OCI-LY7 (cell line): ENCODE measurements at regions not wholly inside any gene's neighbourhood (a gene's known extent, or its start where the extent isn't known, plus 50 kb on each side); places are given as distances from the start of the nearest gene placed in this dataset.

Source experiments
- BruUV-seq: library from RNA; stranded (reverse); fragments of 400-500 nt; replicated peaks from 2 replicates; lab custom pipeline; 2021; lab: Mats Ljungman, UMichigan
- CTCF ChIA-PET: fragments of 300-600 bp; sonication (Branson Sonifier 250); formaldehyde crosslinking; loops from one replicate; lab custom pipeline; 2022; ENCODE audit warnings: antibody characterized with exemption; ENCODE audit not compliant: unreplicated experiment; lab: Charles Lee
- POLR2A ChIA-PET: fragments of 300-600 bp; sonication (Branson Sonifier 250); formaldehyde crosslinking; loops from one replicate; lab custom pipeline; 2022; ENCODE audit warnings: antibody characterized with exemption; lab: Charles Lee
- DNase-seq: peaks from one replicate; pipeline ENCODE4 v3.0.0-alpha.2; 2015; ENCODE audit warnings: low spot score
- H2AFZ ChIP-seq: fragments of 200-600 bp; sonication (generic), shearing (Covaris generic); 2 replicates; pipeline ENCODE4 v1.6.1; 2014; ENCODE audit warnings: mild to moderate bottlenecking, antibody characterized with exemption, low read length, moderate library complexity
- H3K27ac ChIP-seq: fragments of 200-600 bp; sonication (generic); 2 replicates; pipeline ENCODE4 v1.5.1; 2014; ENCODE audit warnings: mixed run types, low read depth, mild to moderate bottlenecking, moderate library complexity, low read length, inconsistent platforms; ENCODE audit not compliant: poor library complexity, severe bottlenecking
- H3K36me3 ChIP-seq: fragments of 200-600 bp; sonication (generic); 2 replicates; pipeline ENCODE4 v1.6.1; 2014; ENCODE audit warnings: mild to moderate bottlenecking, antibody characterized with exemption, low read length, moderate library complexity, mixed read lengths; ENCODE audit not compliant: insufficient read depth
- H3K4me1 ChIP-seq: fragments of 200-600 bp; sonication (generic); 2 replicates; pipeline ENCODE4 v1.5.1; 2014; ENCODE audit warnings: mild to moderate bottlenecking, low read length; ENCODE audit not compliant: insufficient read depth, poor library complexity, severe bottlenecking
- H3K4me2 ChIP-seq: fragments of 200-600 bp; sonication (generic); 2 replicates; pipeline ENCODE4 v1.6.1; 2014; ENCODE audit warnings: mild to moderate bottlenecking, low read length
- H3K4me3 ChIP-seq: fragments of 200-600 bp; sonication (generic); 2 replicates; pipeline ENCODE4 v1.5.1; 2014; ENCODE audit warnings: mild to moderate bottlenecking, low read depth, low read length; ENCODE audit not compliant: poor library complexity, severe bottlenecking
- H3K79me2 ChIP-seq: fragments of 200-600 bp; sonication (generic); 2 replicates; pipeline ENCODE4 v1.6.1; 2016; ENCODE audit warnings: low read depth, mild to moderate bottlenecking, low read length, moderate library complexity, mixed read lengths; ENCODE audit not compliant: insufficient read depth
- H3K9me2 ChIP-seq: fragments of 200-600 bp; sonication (generic); 2 replicates; pipeline ENCODE4 v1.6.1; 2016; ENCODE audit warnings: mild to moderate bottlenecking, low read length, mixed read lengths; ENCODE audit not compliant: insufficient read depth
- H3K9me3 ChIP-seq: fragments of 200-600 bp; sonication (generic); 2 replicates; pipeline ENCODE4 v1.6.1; 2014; ENCODE audit warnings: mild to moderate bottlenecking, mixed run types, low read length, mixed read lengths
- H4K20me1 ChIP-seq: fragments of 200-600 bp; sonication (generic); 2 replicates; pipeline ENCODE4 v1.6.1; 2014; ENCODE audit warnings: mild to moderate bottlenecking, antibody characterized with exemption, low read length, moderate library complexity, mixed read lengths; ENCODE audit not compliant: insufficient read depth
- EZH2phosphoT487 ChIP-seq: fragments of 200-600 bp; sonication (generic); IDR thresholded peaks from 2 replicates; pipeline ENCODE4 v1.6.1; 2018; ENCODE audit warnings: low read depth, borderline replicate concordance, mild to moderate bottlenecking, mixed run types, antibody characterized with exemption, low read length, moderate library complexity, mixed read lengths
- intact Hi-C: fragments of 100-400 bp; cut with micrococcal nuclease; formaldehyde crosslinking; loops from one replicate; pipeline ENCODE4 v1.10.0; 2022; ENCODE audit not compliant: unreplicated experiment
- TF ChIP-seq, protein P1 (sequence below): fragments of 200-600 bp; sonication (generic); conservative IDR thresholded peaks from 2 replicates; pipeline ENCODE4 v1.5.1; 2014; ENCODE audit warnings: mild to moderate bottlenecking, antibody characterized with exemption, low read length, moderate library complexity, mixed read lengths

DNA sequence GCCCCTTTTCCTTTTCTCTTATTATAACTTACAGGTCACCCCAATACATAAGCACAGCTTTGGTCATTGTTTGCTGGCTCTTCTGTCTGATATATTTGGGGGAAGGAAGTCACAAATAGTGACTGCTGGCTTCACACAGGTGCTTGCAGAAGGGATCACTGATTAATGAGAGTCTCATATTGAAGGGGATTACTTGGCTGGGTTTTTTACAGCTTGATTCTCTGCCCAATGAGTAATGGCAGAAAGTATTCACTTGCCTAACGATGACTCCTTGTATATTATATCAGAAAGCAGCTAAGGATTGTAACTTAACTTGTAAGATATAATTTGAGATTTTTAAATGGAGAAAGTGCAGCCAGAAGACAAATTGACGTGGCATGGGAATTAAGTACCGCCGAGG, 119.3 kb upstream of the PFN2 start:
- Histone ChIP-seq H3K4me3 (no peak overlapping the region), H4K20me1 (no peaks in the 10 kb centered on the region), H3K27ac (no peak overlapping the region), H2AFZ (no peak overlapping the region), H3K79me2 (no peaks in the 10 kb centered on the region), H3K4me2 (no peak overlapping the region), H3K36me3 (no peaks in the 10 kb centered on the region), H3K9me3 (no peaks in the 10 kb centered on the region), H3K4me1 (no peaks in the 10 kb centered on the region), H3K9me2 (no peaks in the 10 kb centered on the region)
- TF ChIP-seq, protein P1, sequence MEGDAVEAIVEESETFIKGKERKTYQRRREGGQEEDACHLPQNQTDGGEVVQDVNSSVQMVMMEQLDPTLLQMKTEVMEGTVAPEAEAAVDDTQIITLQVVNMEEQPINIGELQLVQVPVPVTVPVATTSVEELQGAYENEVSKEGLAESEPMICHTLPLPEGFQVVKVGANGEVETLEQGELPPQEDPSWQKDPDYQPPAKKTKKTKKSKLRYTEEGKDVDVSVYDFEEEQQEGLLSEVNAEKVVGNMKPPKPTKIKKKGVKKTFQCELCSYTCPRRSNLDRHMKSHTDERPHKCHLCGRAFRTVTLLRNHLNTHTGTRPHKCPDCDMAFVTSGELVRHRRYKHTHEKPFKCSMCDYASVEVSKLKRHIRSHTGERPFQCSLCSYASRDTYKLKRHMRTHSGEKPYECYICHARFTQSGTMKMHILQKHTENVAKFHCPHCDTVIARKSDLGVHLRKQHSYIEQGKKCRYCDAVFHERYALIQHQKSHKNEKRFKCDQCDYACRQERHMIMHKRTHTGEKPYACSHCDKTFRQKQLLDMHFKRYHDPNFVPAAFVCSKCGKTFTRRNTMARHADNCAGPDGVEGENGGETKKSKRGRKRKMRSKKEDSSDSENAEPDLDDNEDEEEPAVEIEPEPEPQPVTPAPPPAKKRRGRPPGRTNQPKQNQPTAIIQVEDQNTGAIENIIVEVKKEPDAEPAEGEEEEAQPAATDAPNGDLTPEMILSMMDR, result no peak
- TF ChIP-seq EZH2phosphoT487, result no peak
- DNase-seq, result no peak
- no TSS peak for BruUV-seq
- intact Hi-C loops, result no loop called here
- ChIA-PET CTCF (no interaction called here), POLR2A (no interaction called here)

DNA sequence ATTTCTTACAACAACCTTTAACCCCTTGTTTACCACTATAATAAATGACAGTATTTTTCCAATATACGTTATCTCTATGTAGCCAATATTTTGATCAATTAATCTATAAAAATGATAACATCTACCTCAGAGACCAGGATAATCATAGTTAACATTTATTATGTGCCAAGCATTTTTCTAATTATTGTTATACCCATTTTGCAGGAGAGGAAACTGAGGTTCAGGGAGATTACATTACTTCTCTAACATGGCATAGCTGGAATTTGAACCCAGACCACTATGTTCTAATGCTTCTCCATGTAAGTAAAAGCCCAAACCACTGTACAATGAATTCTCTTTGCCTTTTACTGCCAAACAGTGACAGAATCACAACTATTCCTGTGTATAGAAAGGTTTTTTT, 113.4 kb upstream of the PFN2 start:
- POLR2A ChIA-PET, result no interaction called here
- no TSS peak for BruUV-seq
- H3K36me3 ChIP-seq, result no peaks in the 10 kb centered on the region
- H3K4me2 ChIP-seq, result no peak overlapping the region
- intact Hi-C loops, result no loop called here
- DNase-seq, result no peak
- no peak overlapping the region for H3K27ac ChIP-seq
- no peaks in the 10 kb centered on the region for H3K9me2 ChIP-seq
- H3K4me1 ChIP-seq, result no peaks in the 10 kb centered on the region
- no peaks in the 10 kb centered on the region for H4K20me1 ChIP-seq
- CTCF ChIA-PET, result no interaction called here
- no peaks in the 10 kb centered on the region for H3K9me3 ChIP-seq
- TF ChIP-seq, protein P1, result no peak
- TF ChIP-seq EZH2phosphoT487, result no peak
- H3K4me3 ChIP-seq, result no peak overlapping the region
- H3K79me2 ChIP-seq, result no peaks in the 10 kb centered on the region
- H2AFZ ChIP-seq, result no peak overlapping the region

DNA sequence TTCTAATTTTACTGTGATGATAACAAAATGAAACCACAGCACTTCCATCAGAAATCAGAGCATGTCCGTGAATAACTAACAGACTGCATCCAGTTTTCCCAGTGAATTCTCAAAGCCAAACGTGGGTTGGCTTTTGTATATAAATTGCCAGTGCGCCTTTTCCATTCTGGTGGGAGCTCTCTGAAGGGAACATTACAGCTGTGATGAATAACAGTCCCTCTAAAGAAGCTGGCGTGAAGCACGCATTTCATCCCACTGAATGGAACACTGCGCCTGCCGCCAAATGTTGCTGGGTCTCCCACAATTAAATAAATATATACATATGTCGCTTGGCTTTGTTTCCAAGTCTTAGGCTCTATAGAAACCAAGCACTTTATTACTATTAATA, 113.0 kb upstream of the PFN2 start:
- H3K4me3 ChIP-seq, result no peak overlapping the region
- H3K4me2 ChIP-seq, result no peak overlapping the region
- no peaks in the 10 kb centered on the region for H3K36me3 ChIP-seq
- H2AFZ ChIP-seq, result no peak overlapping the region
- no peak overlapping the region for H3K27ac ChIP-seq
- TF ChIP-seq, protein P1, result no peak
- no peak for TF ChIP-seq EZH2phosphoT487
- BruUV-seq, result no TSS peak
- H3K4me1 ChIP-seq, result no peaks in the 10 kb centered on the region
- no peaks in the 10 kb centered on the region for H4K20me1 ChIP-seq
- H3K9me3 ChIP-seq, result no peaks in the 10 kb centered on the region
- DNase-seq, result no peak
- CTCF ChIA-PET, result no interaction called here
- intact Hi-C loops, result no loop called here
- H3K79me2 ChIP-seq, result no peaks in the 10 kb centered on the region
- POLR2A ChIA-PET, result no interaction called here
- no peaks in the 10 kb centered on the region for H3K9me2 ChIP-seq
